Upper lobe of left lung (tissue), 6 donors: ENCODE measurements at regions not wholly inside any gene's neighbourhood (a gene's known extent, or its start where the extent isn't known, plus 50 kb on each side); places are given as distances from the start of the nearest gene placed in this dataset.

Experiments
- ATAC-seq, 2 donors: fragments of 200-7000 bp; cut with Tn5 transposase; one replicate each; pipeline ENCODE4 v1.9.1; 2022; ENCODE audit warnings: mild to moderate bottlenecking in 2 of 2, moderate library complexity in 2 of 2; ENCODE audit not compliant: low FRiP score in 2 of 2
- DNase-seq, 2 donors: peaks; one replicate each; pipeline ENCODE4 v3.0.0-alpha.2; 2019 to 2020
- H3K27ac ChIP-seq, 4 donors: fragments of 200-600 bp; sonication (generic); one replicate each; pipeline ENCODE4 v1.5.1; 2016 to 2019
- H3K27me3 ChIP-seq, 4 donors: fragments of 200-600 bp; sonication (generic); one replicate each; pipeline ENCODE4 v1.5.1; 2017 to 2019
- H3K36me3 ChIP-seq, 4 donors: fragments of 200-600 bp; sonication (generic); one replicate each; pipeline ENCODE4 v1.5.1; 2016 to 2019
- H3K4me1 ChIP-seq, 4 donors: fragments of 200-600 bp; sonication (generic); one replicate each; pipeline ENCODE4 v1.5.1; 2018 to 2019
- H3K4me3 ChIP-seq, 4 donors: fragments of 200-600 bp; sonication (generic); one replicate each; pipeline ENCODE4 v1.5.1; 2017 to 2019; ENCODE audit warnings: mild to moderate bottlenecking in 2 of 4, moderate library complexity in 1 of 4
- H3K9me3 ChIP-seq, 4 donors: fragments of 200-600 bp; sonication (generic); one replicate each; pipeline ENCODE4 v1.5.1; 2018 to 2019
- EP300 ChIP-seq, 4 donors: sonication (generic); formaldehyde crosslinking; IDR thresholded peaks; one replicate each; pipeline ENCODE4 v1.5.1; 2017; ENCODE audit warnings: antibody characterized with exemption in 4 of 4, control low read depth in 2 of 4
- POLR2A ChIP-seq, 4 donors: fragments of 450-650 bp; IDR thresholded peaks; one replicate each; pipeline ENCODE4 v1.5.1; 2016 to 2017; ENCODE audit warnings: antibody characterized with exemption in 4 of 4, mild to moderate bottlenecking in 2 of 4
- POLR2AphosphoS5 ChIP-seq, 2 donors: sonication (generic); formaldehyde crosslinking; IDR thresholded peaks; one replicate each; pipeline ENCODE4 v1.5.1; 2017; ENCODE audit warnings: antibody characterized with exemption in 2 of 2
- WGBS, 2 donors: methylation state at CpG; one replicate each; pipeline ENCODE4 v1.1.5; 2017 to 2018; 5-methylcytosine and 5-hydroxymethylcytosine counted together
- TF ChIP-seq, protein P1 (sequence below), 6 experiments: fragments of 450-650 bp in 4 of 6; fragments of 200-600 bp in 2 of 6; sonication (generic) in 2 of 6; IDR thresholded peaks; one replicate each; pipeline ENCODE4 v1.5.1; 2016 to 2019; ENCODE audit warnings: antibody characterized with exemption in 6 of 6
- donor health status: DM: no; HTN: no; CAD: no; lungs with moderate emphysema.
- donor health status: DM: no; HTN: yes; CAD: no; lungs with severe emphysema.

- no peak for TF ChIP-seq POLR2AphosphoS5 (IDR thresholded peaks at IDR 0.05)
- TF ChIP-seq, protein P1, sequence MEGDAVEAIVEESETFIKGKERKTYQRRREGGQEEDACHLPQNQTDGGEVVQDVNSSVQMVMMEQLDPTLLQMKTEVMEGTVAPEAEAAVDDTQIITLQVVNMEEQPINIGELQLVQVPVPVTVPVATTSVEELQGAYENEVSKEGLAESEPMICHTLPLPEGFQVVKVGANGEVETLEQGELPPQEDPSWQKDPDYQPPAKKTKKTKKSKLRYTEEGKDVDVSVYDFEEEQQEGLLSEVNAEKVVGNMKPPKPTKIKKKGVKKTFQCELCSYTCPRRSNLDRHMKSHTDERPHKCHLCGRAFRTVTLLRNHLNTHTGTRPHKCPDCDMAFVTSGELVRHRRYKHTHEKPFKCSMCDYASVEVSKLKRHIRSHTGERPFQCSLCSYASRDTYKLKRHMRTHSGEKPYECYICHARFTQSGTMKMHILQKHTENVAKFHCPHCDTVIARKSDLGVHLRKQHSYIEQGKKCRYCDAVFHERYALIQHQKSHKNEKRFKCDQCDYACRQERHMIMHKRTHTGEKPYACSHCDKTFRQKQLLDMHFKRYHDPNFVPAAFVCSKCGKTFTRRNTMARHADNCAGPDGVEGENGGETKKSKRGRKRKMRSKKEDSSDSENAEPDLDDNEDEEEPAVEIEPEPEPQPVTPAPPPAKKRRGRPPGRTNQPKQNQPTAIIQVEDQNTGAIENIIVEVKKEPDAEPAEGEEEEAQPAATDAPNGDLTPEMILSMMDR (IDR thresholded peaks at IDR 0.05), result no peak
- TF ChIP-seq EP300 (IDR thresholded peaks at IDR 0.05), result no peak
- TF ChIP-seq POLR2A (IDR thresholded peaks at IDR 0.05), result no peak
- Histone ChIP-seq H3K4me3 (no peak overlapping the region), H3K4me1 (no peaks in the 10 kb centered on the region), H3K9me3 (no peaks in the 10 kb centered on the region), H3K27me3 (peaks cover 0 to 3% (median 0%) of the 10 kb centered on the region in 4 donors), H3K27ac (no peak overlapping the region), H3K36me3 (no peaks in the 10 kb centered on the region)
- DNase-seq (no peak), ATAC-seq (no peak)
- WGBS, 2 donors, result 89 to 94% methylated on average over 5 of the region's 5 CpGs
Observed at GRCh38 chr10:120015064-120015463, 122.5 kb downstream of the SEC23IP start.

GRCh38 chr10:120016906-120017305 is 124.4 kb downstream of the SEC23IP start:
- Histone ChIP-seq H3K36me3 (no peaks in the 10 kb centered on the region), H3K4me1 (no peaks in the 10 kb centered on the region), H3K9me3 (no peaks in the 10 kb centered on the region), H3K27me3 (no peaks in the 10 kb centered on the region), H3K27ac (no peak overlapping the region), H3K4me3 (no peak overlapping the region)
- no peak for TF ChIP-seq EP300 (IDR thresholded peaks at IDR 0.05)
- TF ChIP-seq, protein P1 (IDR thresholded peaks at IDR 0.05), result no peak
- no peak for TF ChIP-seq POLR2AphosphoS5 (IDR thresholded peaks at IDR 0.05)
- TF ChIP-seq POLR2A (IDR thresholded peaks at IDR 0.05), result no peak
- no peak for DNase-seq
- WGBS, 2 donors, result 81 to 94% methylated on average over 1 of the region's 1 CpG
- no peak for ATAC-seq

DNA sequence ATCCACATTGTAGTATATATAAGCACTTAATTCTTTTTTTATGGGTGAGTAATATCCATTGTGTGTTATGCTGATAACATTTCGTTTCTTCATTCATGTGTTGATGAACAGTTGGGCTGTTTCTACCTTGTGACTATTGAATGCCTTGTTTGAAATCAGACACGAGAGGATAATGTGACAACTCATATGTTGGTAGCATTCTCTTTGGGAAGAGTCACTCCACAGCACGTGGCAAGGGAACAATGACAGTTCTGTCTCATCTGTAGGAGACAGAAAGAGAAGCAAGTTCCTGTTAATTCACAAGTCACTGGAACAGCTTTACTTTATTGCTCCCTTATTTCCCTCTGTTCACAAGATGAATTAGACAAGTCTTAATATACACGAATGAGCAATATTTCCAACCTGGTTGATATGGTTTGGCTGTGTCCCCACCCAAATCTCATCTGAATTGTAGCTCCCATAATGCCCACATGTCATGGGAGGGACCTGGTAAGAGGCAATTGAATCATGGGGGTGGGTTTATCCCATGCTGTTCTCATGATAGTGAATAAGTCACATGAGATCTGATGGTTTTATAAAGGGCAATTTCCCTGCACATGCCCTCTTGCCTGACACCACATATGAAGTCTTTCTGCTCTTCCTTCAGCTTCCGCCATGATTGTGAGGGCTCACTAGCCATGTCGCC is 125.3 kb downstream of the SEC23IP start:
- Histone ChIP-seq H3K27me3 (no peaks in the 10 kb centered on the region), H3K27ac (no peak overlapping the region), H3K9me3 (no peaks in the 10 kb centered on the region), H3K36me3 (no peaks in the 10 kb centered on the region), H3K4me3 (no peak overlapping the region), H3K4me1 (no peaks in the 10 kb centered on the region)
- no peak for ATAC-seq
- no peak for DNase-seq
- WGBS, 2 donors, result 58 to 66% methylated on average over 6 of the region's 6 CpGs
- no peak for TF ChIP-seq POLR2AphosphoS5 (IDR thresholded peaks at IDR 0.05)
- no peak for TF ChIP-seq EP300 (IDR thresholded peaks at IDR 0.05)
- TF ChIP-seq, protein P1 (IDR thresholded peaks at IDR 0.05), result no peak
- no peak for TF ChIP-seq POLR2A (IDR thresholded peaks at IDR 0.05)

DNA sequence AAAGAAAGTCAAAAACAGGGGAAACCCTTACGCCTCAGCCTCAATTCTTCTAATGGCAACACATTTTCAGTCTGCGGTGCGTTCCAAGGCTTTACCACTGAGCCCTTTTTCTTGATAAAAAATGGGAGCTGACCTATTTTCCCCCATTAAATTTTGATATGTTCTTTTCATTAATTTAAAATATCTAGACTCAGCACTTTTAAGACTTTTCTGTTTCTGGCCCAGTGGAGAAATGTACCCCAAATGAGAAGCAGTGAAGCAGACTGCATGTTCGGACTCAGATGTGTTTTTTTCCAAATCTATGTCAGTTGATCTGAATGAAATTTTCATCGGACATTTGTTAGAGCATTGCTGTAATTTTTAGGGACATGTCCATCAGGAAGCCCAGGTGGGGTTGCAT is 126.2 kb downstream of the SEC23IP start:
- DNase-seq (no peak), ATAC-seq (no peak)
- Histone ChIP-seq H3K9me3 (no peaks in the 10 kb centered on the region), H3K36me3 (no peaks in the 10 kb centered on the region), H3K27me3 (no peaks in the 10 kb centered on the region), H3K4me1 (no peaks in the 10 kb centered on the region), H3K27ac (no peak overlapping the region), H3K4me3 (no peak overlapping the region)
- no peak for TF ChIP-seq POLR2AphosphoS5 (IDR thresholded peaks at IDR 0.05)
- TF ChIP-seq, protein P1 (IDR thresholded peaks at IDR 0.05), result no peak
- no peak for TF ChIP-seq EP300 (IDR thresholded peaks at IDR 0.05)
- no peak for TF ChIP-seq POLR2A (IDR thresholded peaks at IDR 0.05)
- WGBS, 2 donors, result 88 to 95% methylated on average over 5 of the region's 5 CpGs

DNA sequence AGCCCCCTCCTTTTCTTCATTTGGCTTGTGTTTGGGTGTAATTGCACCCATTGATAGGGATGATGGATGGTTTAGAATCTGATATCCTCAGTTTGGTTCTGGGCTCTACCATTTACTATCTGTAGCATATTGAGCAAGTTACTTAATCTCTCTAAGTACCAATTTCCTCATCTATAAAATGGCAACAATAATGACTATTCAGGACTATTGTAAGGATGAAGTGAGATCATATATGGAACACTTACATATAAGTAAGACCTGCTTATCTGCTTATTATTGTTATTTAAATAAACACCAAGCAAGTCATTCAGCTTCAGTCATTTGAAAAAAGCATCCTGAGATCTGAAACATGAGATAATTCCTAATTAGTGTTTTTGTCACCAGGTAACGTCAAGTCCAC is 127.0 kb downstream of the SEC23IP start:
- Histone ChIP-seq H3K27ac (no peak overlapping the region), H3K36me3 (no peaks in the 10 kb centered on the region), H3K9me3 (no peaks in the 10 kb centered on the region), H3K27me3 (no peaks in the 10 kb centered on the region), H3K4me1 (no peaks in the 10 kb centered on the region), H3K4me3 (no peak overlapping the region)
- ATAC-seq (no peak), DNase-seq (no peak)
- WGBS, 2 donors, result 62 to 78% methylated on average over 1 of the region's 1 CpG
- TF ChIP-seq POLR2A (IDR thresholded peaks at IDR 0.05), result no peak
- no peak for TF ChIP-seq EP300 (IDR thresholded peaks at IDR 0.05)
- TF ChIP-seq, protein P1 (IDR thresholded peaks at IDR 0.05), result no peak
- TF ChIP-seq POLR2AphosphoS5 (IDR thresholded peaks at IDR 0.05), result no peak
